CD14-positive monocyte (primary cell): ENCODE measurements at regions not wholly inside any gene's neighbourhood (a gene's known extent, or its start where the extent isn't known, plus 50 kb on each side); places are given as distances from the start of the nearest gene placed in this dataset.

Experiments used
- DNase-seq, 3 donors: peaks; one replicate each; pipeline ENCODE4 v3.0.0-alpha.2; 2011 to 2022
- H2AFZ ChIP-seq: 2 replicates; pipeline ENCODE4 v1.6.0; 2012; ENCODE audit warnings: mild to moderate bottlenecking, low read depth, low read length, inconsistent platforms; ENCODE audit not compliant: insufficient read depth, poor library complexity, severe bottlenecking
- H3K27ac ChIP-seq, 2 donors: 1 replicate in 1 of 2; 2 replicates in 1 of 2; pipeline ENCODE4 v1.5.1; 2012 to 2013; ENCODE audit warnings: low read length in 2 of 2, control low read depth in 1 of 2, inconsistent platforms in 1 of 2, low read depth in 1 of 2, mild to moderate bottlenecking in 1 of 2
- H3K27me3 ChIP-seq, 2 donors: one replicate each; pipeline versions ENCODE4 v1.6.0 to v1.6.1; 2011 to 2013; ENCODE audit warnings: low read length in 2 of 2; ENCODE audit not compliant: control insufficient read depth in 2 of 2, insufficient read depth in 2 of 2
- H3K36me3 ChIP-seq, 2 donors: replicated peaks in 1 of 2; 1 replicate in 1 of 2; 2 replicates in 1 of 2; pipeline versions ENCODE4 v1.5.1 to v1.6.1; 2012 to 2013; ENCODE audit warnings: low read length in 2 of 2, control low read depth in 1 of 2, inconsistent platforms in 1 of 2, mild to moderate bottlenecking in 1 of 2; ENCODE audit not compliant: insufficient read depth in 2 of 2, control insufficient read depth in 1 of 2
- H3K4me1 ChIP-seq, 2 donors: 1 replicate in 1 of 2; 2 replicates in 1 of 2; pipeline versions ENCODE4 v1.5.1 to v1.6.1; 2012 to 2013; ENCODE audit warnings: low read length in 2 of 2, control low read depth in 1 of 2, inconsistent platforms in 1 of 2, mild to moderate bottlenecking in 1 of 2, moderate library complexity in 1 of 2; ENCODE audit not compliant: insufficient read depth in 2 of 2, control insufficient read depth in 1 of 2
- H3K4me2 ChIP-seq: replicated peaks from 2 replicates; pipeline ENCODE3; 2012; ENCODE audit warnings: low read length, moderate library complexity, mild to moderate bottlenecking; ENCODE audit not compliant: poor library complexity, severe bottlenecking; ENCODE audit errors: extremely low read depth
- H3K4me3 ChIP-seq, 3 experiments: fragments of 200-600 bp in 1 of 3; sonication (generic) in 1 of 3; replicated peaks in 1 of 3; 1 replicate in 2 of 3; 2 replicates in 1 of 3; pipeline ENCODE4 v1.5.1; 2011 to 2013; ENCODE audit warnings: low read length in 3 of 3, mild to moderate bottlenecking in 3 of 3, control low read depth in 2 of 3, low read depth in 2 of 3, inconsistent platforms in 1 of 3, moderate library complexity in 1 of 3
- H3K79me2 ChIP-seq: 2 replicates; pipeline ENCODE4 v1.6.0; 2012; ENCODE audit warnings: mild to moderate bottlenecking, control low read depth, inconsistent platforms, low read length, moderate library complexity; ENCODE audit not compliant: insufficient read depth
- H3K9ac ChIP-seq: 2 replicates; pipeline ENCODE4 v1.6.0; 2017; ENCODE audit warnings: low read length, mild to moderate bottlenecking; ENCODE audit not compliant: insufficient read depth, poor library complexity, severe bottlenecking
- H3K9me3 ChIP-seq, 2 donors: replicated peaks in 1 of 2; 1 replicate in 1 of 2; 2 replicates in 1 of 2; pipeline versions ENCODE4 v1.5.1 to v1.6.1; 2012 to 2013; ENCODE audit warnings: low read length in 2 of 2, control low read depth in 1 of 2; ENCODE audit not compliant: control insufficient read depth in 1 of 2, insufficient read depth in 1 of 2
- H4K20me1 ChIP-seq: 2 replicates; pipeline ENCODE4 v1.6.0; 2012; ENCODE audit warnings: mild to moderate bottlenecking, low read length, control low read depth, moderate library complexity; ENCODE audit not compliant: insufficient read depth
- H3K27ac Mint-ChIP-seq, 7 donors: one replicate each; pipeline ENCODE4 v1.8.0; 2020; ENCODE audit warnings: mild to moderate bottlenecking in 7 of 7, mixed read lengths in 7 of 7, moderate library complexity in 6 of 7, inconsistent platforms in 2 of 7
- H3K27me3 Mint-ChIP-seq, 3 donors: one replicate each; pipeline ENCODE4 v1.8.0; 2021 to 2022; ENCODE audit warnings: low read depth in 3 of 3, mild to moderate bottlenecking in 3 of 3, mixed read lengths in 3 of 3, moderate library complexity in 3 of 3, inconsistent platforms in 1 of 3
- H3K36me3 Mint-ChIP-seq, 2 donors: one replicate each; pipeline ENCODE4 v1.8.0; 2020; ENCODE audit warnings: mixed read lengths in 2 of 2, inconsistent platforms in 1 of 2, mild to moderate bottlenecking in 1 of 2
- H3K4me1 Mint-ChIP-seq: one replicate; pipeline ENCODE4 v1.8.0; 2020; ENCODE audit warnings: mild to moderate bottlenecking, mixed read lengths
- H3K4me3 Mint-ChIP-seq, 2 donors: one replicate each; pipeline ENCODE4 v1.8.0; 2020; ENCODE audit warnings: mild to moderate bottlenecking in 2 of 2, mixed read lengths in 2 of 2, moderate library complexity in 1 of 2
- H3K9me3 Mint-ChIP-seq, 7 donors: one replicate each; pipeline ENCODE4 v1.8.0; 2020 to 2022; ENCODE audit warnings: mixed read lengths in 7 of 7, mild to moderate bottlenecking in 6 of 7, moderate library complexity in 6 of 7, inconsistent platforms in 2 of 7
- WGBS: methylation state at CpG from one replicate; pipeline ENCODE4 v1.1.5; 2013; ENCODE audit warnings: missing lambda C conversion rate; ENCODE audit not compliant: insufficient coverage; 5-methylcytosine and 5-hydroxymethylcytosine counted together
- intact Hi-C, 2 donors: fragments of 100-400 bp; cut with micrococcal nuclease; formaldehyde crosslinking; loops; one replicate each; pipeline versions ENCODE4 v1.15.0 to v1.15.1; 2023
- TF ChIP-seq, protein P1 (sequence below): fragments of 200-600 bp; IDR thresholded peaks from one replicate; pipeline ENCODE4 v1.8.0; 2022; ENCODE audit warnings: antibody characterized with exemption, mild to moderate bottlenecking

DNA sequence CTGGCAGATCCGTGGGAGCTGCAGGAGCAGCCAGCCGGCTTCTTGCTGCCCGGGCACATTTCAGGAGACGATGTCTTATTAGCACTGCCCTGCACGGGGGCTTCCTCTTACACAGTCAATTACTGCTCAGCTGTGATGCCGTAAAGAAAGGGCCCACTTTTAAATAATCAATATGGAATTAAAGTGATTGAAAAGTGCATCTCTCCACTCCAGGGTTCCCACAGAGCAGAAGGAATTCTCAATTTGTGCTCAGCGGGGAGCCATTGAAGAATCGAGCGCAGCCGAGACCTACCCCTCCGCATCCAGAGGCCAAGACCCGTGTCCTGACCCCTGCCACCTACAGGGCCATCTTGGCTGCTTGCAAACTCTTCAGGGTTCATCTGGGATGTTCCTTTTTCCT, 399.4 kb upstream of the C16orf82 start:
- TF ChIP-seq, protein P1, sequence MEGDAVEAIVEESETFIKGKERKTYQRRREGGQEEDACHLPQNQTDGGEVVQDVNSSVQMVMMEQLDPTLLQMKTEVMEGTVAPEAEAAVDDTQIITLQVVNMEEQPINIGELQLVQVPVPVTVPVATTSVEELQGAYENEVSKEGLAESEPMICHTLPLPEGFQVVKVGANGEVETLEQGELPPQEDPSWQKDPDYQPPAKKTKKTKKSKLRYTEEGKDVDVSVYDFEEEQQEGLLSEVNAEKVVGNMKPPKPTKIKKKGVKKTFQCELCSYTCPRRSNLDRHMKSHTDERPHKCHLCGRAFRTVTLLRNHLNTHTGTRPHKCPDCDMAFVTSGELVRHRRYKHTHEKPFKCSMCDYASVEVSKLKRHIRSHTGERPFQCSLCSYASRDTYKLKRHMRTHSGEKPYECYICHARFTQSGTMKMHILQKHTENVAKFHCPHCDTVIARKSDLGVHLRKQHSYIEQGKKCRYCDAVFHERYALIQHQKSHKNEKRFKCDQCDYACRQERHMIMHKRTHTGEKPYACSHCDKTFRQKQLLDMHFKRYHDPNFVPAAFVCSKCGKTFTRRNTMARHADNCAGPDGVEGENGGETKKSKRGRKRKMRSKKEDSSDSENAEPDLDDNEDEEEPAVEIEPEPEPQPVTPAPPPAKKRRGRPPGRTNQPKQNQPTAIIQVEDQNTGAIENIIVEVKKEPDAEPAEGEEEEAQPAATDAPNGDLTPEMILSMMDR, result no peak
- Mint-ChIP-seq H3K27me3 (peaks cover 2 to 5% (median 3%) of the 10 kb centered on the region in 3 donors), H3K9me3 (peaks cover 0 to 5% (median 0%) of the 10 kb centered on the region in 7 donors), H3K27ac (no peak overlapping the region), H3K4me3 (no peak overlapping the region), H3K4me1 (no peaks in the 10 kb centered on the region), H3K36me3 (no peaks in the 10 kb centered on the region)
- H3K9ac ChIP-seq, result no peak overlapping the region
- H4K20me1 ChIP-seq, result no peaks in the 10 kb centered on the region
- intact Hi-C loops, result no loop called here
- no peak for DNase-seq
- H3K27me3 ChIP-seq, result no peaks in the 10 kb centered on the region
- H3K79me2 ChIP-seq, result no peaks in the 10 kb centered on the region
- H2AFZ ChIP-seq, result no peak overlapping the region
- no peaks in the 10 kb centered on the region for H3K4me1 ChIP-seq
- no peak overlapping the region for H3K4me2 ChIP-seq
- H3K9me3 ChIP-seq, result no peaks in the 10 kb centered on the region
- WGBS, result 93% methylated on average over 7 of the region's 12 CpGs
- H3K36me3 ChIP-seq, result no peaks in the 10 kb centered on the region
- H3K4me3 ChIP-seq, result no peak overlapping the region
- H3K27ac ChIP-seq, result no peak overlapping the region

- TF ChIP-seq, protein P1, result no peak
- H3K27ac ChIP-seq, result no peak overlapping the region
- no peak overlapping the region for H3K4me3 Mint-ChIP-seq
Measured at GRCh38 chr16:26668026-26668425, 398.7 kb upstream of the C16orf82 start.

More at GRCh38 chr16:26668026-26668425, 398.7 kb upstream of the C16orf82 start:
- no peaks in the 10 kb centered on the region for H3K36me3 Mint-ChIP-seq
- H3K9me3 Mint-ChIP-seq, result peaks cover 0 to 6% (median 2%) of the 10 kb centered on the region in 7 donors
- intact Hi-C loops, result no loop called here
- H3K9me3 ChIP-seq, result no peaks in the 10 kb centered on the region
- no peak overlapping the region for H2AFZ ChIP-seq
- H3K9ac ChIP-seq, result no peak overlapping the region
- WGBS, result 58% methylated on average over 5 of the region's 8 CpGs
- H3K36me3 ChIP-seq, result no peaks in the 10 kb centered on the region
- H3K27ac Mint-ChIP-seq, result no peak overlapping the region
- no peaks in the 10 kb centered on the region for H3K27me3 ChIP-seq
- H3K4me1 Mint-ChIP-seq, result no peaks in the 10 kb centered on the region
- no peak overlapping the region for H3K4me3 ChIP-seq
- H4K20me1 ChIP-seq, result no peaks in the 10 kb centered on the region
- no peak for DNase-seq
- no peaks in the 10 kb centered on the region for H3K79me2 ChIP-seq
- peaks cover 2 to 5% (median 3%) of the 10 kb centered on the region in 3 donors for H3K27me3 Mint-ChIP-seq
- H3K4me1 ChIP-seq, result no peaks in the 10 kb centered on the region
- no peak overlapping the region for H3K4me2 ChIP-seq
